ENCODE measurements at regions not wholly inside any gene's neighbourhood (a gene's known extent, or its start where the extent isn't known, plus 50 kb on each side); places are given as distances from the start of the nearest gene placed in this dataset.

DNA sequence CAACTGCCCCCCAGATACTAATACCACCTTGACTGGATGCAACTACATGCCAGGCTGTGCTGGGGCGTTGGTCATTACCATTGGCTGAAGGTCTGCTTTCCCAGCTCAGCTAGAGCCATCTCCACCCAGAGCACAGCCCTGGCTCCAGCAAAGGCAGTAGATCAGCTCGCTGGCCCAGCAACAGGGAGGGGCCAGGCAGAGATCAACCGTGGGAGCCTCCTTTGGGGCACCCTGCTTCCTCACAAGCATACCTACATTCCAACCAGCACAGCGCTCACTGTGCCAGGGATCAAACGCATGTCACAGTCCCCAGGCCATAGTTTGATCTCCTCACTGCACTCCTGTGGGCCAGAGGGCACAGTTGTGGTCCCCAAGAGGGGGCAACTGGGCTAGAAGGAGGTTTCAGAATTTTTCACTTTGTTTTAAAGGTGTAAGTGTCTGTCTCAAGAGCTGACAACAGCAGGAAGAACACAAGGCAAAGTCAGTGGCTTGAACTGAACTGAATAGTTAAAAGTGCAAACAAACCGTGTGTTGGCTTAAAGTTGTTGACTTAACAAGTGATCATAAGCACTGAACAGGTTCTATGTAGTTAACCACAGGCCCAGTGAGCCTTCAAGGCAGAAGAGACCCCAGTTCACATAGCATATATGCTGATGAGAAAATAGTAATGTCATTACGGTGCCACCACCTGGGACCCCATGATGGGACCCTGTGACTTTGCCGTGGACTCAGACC is 70.1 kb upstream of the BZW1 start:
- Mint-ChIP-seq H3K9me3 (ENCODE audit: low read depth) (no peaks in the 10 kb centered on the region), H3K4me3 (no peak overlapping the region), H3K27ac (no peak overlapping the region), H3K4me1 (no peaks in the 10 kb centered on the region), H3K36me3 (ENCODE audit: low read depth) (no peaks in the 10 kb centered on the region), H3K27me3 (peaks cover 8% of the 10 kb centered on the region)
- DNase-seq, result no peak
- CTCF ChIA-PET, result interaction anchor here (0.7 to 1.3 kb wide), 2 partner anchors 10 kb away, joined by 3 to 4 read pairs; no protein-coding TSS in a partner anchor
- POLR2A ChIA-PET, result interaction anchor here (0.6 kb wide), 1 partner anchor 390 kb away, joined by 5 read pairs; no protein-coding TSS in a partner anchor
- intact Hi-C loops (cut with DNase I, micrococcal nuclease), result no loop called here
- no peak for ATAC-seq

DNA sequence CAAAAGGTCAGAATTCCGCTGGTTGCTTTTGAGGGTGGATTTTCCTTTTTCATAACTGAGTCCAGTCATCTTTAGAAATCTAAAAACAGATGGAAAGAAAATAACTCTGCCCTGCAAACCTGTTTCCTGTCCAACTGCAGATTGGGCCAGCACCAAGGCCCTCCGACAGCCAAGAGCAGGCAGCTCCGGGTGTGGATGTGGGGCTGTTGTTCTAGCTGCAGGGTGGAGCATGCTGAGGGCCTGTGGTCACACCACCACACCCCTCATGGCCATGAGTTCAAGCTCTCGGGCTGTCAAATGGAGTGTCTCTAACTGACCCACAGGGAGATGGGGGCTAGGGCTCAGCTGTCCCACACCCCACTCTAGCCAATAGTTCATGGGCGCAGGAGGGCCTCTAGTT is 69.3 kb upstream of the BZW1 start:
- Mint-ChIP-seq H3K36me3 (ENCODE audit: low read depth) (no peaks in the 10 kb centered on the region), H3K27me3 (peaks cover 4% of the 10 kb centered on the region), H3K4me3 (no peak overlapping the region), H3K27ac (no peak overlapping the region), H3K4me1 (no peaks in the 10 kb centered on the region), H3K9me3 (ENCODE audit: low read depth) (no peaks in the 10 kb centered on the region)
- POLR2A ChIA-PET, result no interaction called here
- intact Hi-C loops (cut with DNase I, micrococcal nuclease), result no loop called here
- ATAC-seq, result no peak
- CTCF ChIA-PET, result no interaction called here
- no peak for DNase-seq

DNA sequence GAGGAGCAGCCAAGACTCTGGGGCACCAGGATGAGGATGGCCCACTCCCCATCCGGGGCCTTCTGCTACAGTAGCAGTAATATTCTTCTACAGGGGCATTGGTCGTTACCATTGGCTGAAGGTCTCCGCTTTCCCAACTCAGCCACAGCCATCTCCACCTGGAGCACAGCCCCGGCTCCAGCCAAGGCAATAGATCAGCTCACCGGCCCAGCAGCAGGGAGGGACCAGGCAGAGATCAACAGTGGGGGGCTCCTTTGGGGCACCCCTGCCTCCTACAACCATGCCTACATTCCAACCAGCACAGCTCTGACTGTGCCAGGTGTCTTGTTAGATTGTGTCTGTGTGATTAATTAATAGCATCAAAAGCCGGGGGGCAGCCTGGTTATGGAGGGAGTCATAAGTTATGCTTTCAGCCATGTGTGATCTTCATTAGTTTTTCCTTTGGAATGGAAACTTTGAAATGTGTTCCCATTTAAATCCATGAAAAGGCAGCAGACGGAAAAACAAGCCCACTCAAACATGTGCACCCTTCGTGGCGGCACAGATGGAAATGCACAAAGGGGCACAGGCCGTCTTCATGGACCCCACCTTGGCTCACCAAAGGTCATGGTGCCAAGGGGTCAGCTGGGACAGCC is 68.6 kb upstream of the BZW1 start:
- Mint-ChIP-seq H3K9me3 (ENCODE audit: low read depth) (no peaks in the 10 kb centered on the region), H3K27me3 (peaks cover 4% of the 10 kb centered on the region), H3K36me3 (ENCODE audit: low read depth) (no peaks in the 10 kb centered on the region), H3K27ac (no peak overlapping the region), H3K4me3 (no peak overlapping the region), H3K4me1 (no peaks in the 10 kb centered on the region)
- ChIA-PET POLR2A (no interaction called here), CTCF (no interaction called here)
- ATAC-seq (no peak), DNase-seq (no peak)
- intact Hi-C loops (cut with DNase I, micrococcal nuclease), result no loop called here

DNA sequence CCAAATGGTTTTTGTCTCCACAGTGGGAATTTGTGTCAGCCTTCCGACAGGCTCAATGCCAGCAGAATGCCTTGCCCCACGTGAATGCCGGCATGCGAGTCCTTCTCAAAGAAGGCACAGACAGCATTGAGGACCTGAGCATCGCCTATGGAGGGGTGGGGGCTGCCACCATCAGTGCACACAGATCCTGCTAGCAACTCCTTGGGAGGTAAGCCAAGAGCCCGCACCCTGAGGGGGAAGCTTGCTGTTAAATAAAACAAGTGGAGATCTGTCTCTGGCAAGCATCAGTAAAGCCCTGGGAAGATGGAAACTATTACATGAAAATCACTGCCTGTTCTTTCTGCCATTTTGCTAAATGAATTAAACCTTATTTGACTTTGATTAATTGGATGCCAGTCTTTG is 67.5 kb upstream of the BZW1 start:
- no peak for DNase-seq
- ChIA-PET CTCF (no interaction called here), POLR2A (no interaction called here)
- Mint-ChIP-seq H3K9me3 (ENCODE audit: low read depth) (no peaks in the 10 kb centered on the region), H3K27ac (no peak overlapping the region), H3K4me3 (no peak overlapping the region), H3K27me3 (peaks cover 4% of the 10 kb centered on the region), H3K36me3 (ENCODE audit: low read depth) (no peaks in the 10 kb centered on the region), H3K4me1 (no peaks in the 10 kb centered on the region)
- ATAC-seq, result no peak
- intact Hi-C loops (cut with DNase I, micrococcal nuclease), result no loop called here

DNA sequence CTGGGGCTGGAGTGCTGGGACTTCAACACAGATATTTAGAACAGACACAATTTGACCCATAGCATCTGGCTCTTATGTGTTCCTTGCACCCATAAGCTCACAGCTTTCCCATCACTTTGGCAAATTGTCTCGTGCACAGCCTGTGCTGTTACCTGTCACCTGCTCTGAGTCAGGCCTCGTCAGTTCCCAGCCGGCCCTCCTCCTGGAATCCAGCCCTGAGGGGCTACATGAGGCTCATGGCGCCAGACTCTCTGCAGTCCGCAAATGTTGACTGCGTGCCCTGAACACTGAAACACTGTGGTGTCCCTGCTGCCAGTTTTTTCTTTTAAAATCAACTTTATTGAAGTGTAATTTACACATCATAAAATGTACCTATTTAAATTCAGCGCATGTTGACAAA is 65.4 kb upstream of the BZW1 start:
- no peaks in the 10 kb centered on the region for H3K9me3 Mint-ChIP-seq (ENCODE audit: low read depth)
- DNase-seq (no peak), ATAC-seq (no peak)
- CTCF ChIA-PET, result interaction anchor here (0.7 to 1.1 kb wide), 2 partner anchors 9 to 374 kb away, joined by 3 read pairs; no protein-coding TSS in a partner anchor
- H3K36me3 Mint-ChIP-seq (ENCODE audit: low read depth), result no peaks in the 10 kb centered on the region
- H3K27me3 Mint-ChIP-seq, result peaks cover 2% of the 10 kb centered on the region
- no peaks in the 10 kb centered on the region for H3K4me1 Mint-ChIP-seq
- POLR2A ChIA-PET, result no interaction called here
- H3K27ac Mint-ChIP-seq, result no peak overlapping the region
- intact Hi-C loops (cut with DNase I, micrococcal nuclease), result no loop called here
- no peak overlapping the region for H3K4me3 Mint-ChIP-seq

DNA sequence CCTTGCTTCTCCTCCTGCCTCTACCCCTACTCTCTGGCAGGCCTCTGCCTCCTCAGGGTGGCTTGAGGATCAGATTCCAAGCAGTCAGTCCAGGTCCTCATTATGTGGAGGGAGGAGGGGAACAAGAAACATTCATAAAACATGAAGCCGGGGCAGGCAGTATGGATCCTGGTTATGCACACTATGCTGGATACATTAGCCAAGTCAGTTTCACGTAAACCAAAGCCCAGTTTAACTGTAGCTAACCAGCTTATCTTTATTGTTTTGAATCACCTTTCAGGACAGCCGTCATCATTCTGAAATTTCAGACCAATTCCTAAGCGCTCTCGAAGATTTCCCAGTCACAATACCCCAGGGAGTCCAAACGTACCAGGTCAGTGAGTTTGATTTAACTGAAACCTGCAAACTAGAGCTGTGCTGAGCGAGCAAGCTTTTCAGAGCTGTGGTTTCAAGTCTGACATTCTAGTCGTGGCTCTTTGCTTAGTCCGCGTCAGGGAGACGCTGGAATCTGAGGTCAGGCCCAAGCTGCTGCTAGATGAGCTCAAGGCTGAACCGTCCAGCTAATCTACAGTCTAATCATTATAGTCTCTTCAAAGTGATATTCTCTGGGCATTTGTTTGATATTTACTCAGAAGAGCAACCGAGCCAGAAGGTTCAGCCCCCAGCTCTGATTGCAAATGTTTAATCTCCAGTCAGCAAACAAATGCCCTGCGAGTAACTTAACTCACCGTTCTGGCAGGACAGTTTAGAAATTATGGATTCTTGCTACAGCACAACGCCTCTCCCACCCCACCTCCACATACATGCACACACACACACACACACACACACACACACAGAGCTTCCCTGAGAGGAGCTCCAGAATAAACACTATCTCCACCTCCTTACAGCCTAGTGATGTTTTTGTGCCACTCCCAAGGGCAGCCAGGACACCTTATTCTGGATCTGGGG is 63.8 kb upstream of the BZW1 start:
- Mint-ChIP-seq H3K4me1 (no peaks in the 10 kb centered on the region), H3K9me3 (ENCODE audit: low read depth) (no peaks in the 10 kb centered on the region), H3K4me3 (no peak overlapping the region), H3K36me3 (ENCODE audit: low read depth) (no peaks in the 10 kb centered on the region), H3K27me3 (peaks cover 5% of the 10 kb centered on the region), H3K27ac (no peak overlapping the region)
- ChIA-PET POLR2A (interaction anchor here (1.0 kb wide), 1 partner anchor 71 kb away, joined by 3 read pairs; no protein-coding TSS in a partner anchor), CTCF (interaction anchor here (0.7 to 1.2 kb wide), 3 partner anchors 11 to 777 kb away, joined by 3 read pairs; no protein-coding TSS in a partner anchor)
- ATAC-seq (no peak), DNase-seq (no peak)
- intact Hi-C loops (cut with DNase I, micrococcal nuclease), result no loop called here

DNA sequence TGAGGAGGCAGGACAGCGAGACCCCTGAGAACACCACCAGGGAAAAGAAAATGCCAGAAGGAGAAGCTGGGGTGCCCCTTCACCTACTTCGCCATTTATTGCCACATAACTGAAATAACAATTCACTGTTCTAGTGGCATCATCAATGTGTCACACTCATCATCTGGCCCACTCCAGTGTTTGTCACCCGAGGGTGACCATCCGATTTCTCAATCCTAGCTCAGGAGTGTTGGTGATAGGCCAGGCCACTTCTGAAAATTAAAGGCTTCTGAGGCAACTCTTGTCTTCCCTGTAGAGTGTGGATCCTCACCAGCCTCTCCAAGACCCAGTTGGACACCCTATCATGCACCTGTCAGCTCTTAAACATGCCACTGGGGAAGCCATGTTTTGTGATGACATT is 62.9 kb upstream of the BZW1 start:
- ChIA-PET CTCF (interaction anchor here (0.7 to 1.5 kb wide), 5 partner anchors 8 to 16 kb away, joined by 3 to 4 read pairs (median 3); no protein-coding TSS in a partner anchor), POLR2A (interaction anchor here (1.0 kb wide), 1 partner anchor 70 kb away, joined by 3 read pairs; no protein-coding TSS in a partner anchor)
- intact Hi-C loops (cut with DNase I, micrococcal nuclease), result no loop called here
- no peaks in the 10 kb centered on the region for H3K4me1 Mint-ChIP-seq
- no peak overlapping the region for H3K27ac Mint-ChIP-seq
- H3K4me3 Mint-ChIP-seq, result no peak overlapping the region
- DNase-seq (no peak), ATAC-seq (no peak)
- no peaks in the 10 kb centered on the region for H3K36me3 Mint-ChIP-seq (ENCODE audit: low read depth)
- H3K27me3 Mint-ChIP-seq, result peaks cover 5% of the 10 kb centered on the region
- no peaks in the 10 kb centered on the region for H3K9me3 Mint-ChIP-seq (ENCODE audit: low read depth)

DNA sequence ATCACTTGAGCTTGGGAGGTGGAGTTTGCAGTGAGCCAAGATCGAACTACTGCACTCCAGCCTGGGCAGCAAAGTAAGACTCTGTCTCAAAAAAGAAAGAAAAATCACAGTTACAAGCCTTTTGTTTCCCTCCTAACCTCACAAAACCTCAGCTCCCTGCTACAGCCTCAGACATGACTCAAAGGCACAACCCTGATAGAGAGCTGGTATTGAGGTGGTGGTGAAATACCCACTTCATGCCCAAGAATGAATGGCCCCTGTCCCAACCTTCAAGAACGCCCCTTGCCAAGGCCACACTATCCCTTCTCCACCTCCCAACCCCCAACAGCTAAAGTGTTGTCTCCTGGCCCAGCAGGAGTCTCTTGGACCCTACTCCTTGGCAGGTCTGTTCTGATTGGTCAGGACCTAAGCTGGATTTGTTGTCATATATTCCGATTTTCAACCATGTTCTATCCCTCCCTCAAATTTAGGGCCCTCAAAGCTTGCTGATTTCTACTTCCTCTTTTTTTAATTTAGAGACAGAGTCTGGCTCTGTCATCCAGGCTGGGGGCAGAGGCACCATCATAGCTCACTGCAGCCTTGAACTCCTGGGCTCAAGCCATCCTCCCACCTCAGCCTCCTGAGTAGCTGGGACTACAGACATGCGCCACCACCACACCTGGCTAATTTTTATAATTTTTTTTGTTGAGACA is 61.9 kb upstream of the BZW1 start:
- DNase-seq (no peak), ATAC-seq (no peak)
- H3K27me3 Mint-ChIP-seq, result peaks cover 9% of the 10 kb centered on the region
- ChIA-PET POLR2A (interaction anchor here (0.5 to 0.6 kb wide), 3 partner anchors 11 to 84 kb away, joined by 4 to 5 read pairs (median 4); no protein-coding TSS in a partner anchor), CTCF (interaction anchor here (0.5 to 1.5 kb wide), 6 partner anchors 10 to 898 kb away, joined by 3 to 4 read pairs (median 3); no protein-coding TSS in a partner anchor)
- H3K4me3 Mint-ChIP-seq, result no peak overlapping the region
- H3K36me3 Mint-ChIP-seq (ENCODE audit: low read depth), result no peaks in the 10 kb centered on the region
- peaks cover 2% of the 10 kb centered on the region for H3K4me1 Mint-ChIP-seq
- no peaks in the 10 kb centered on the region for H3K9me3 Mint-ChIP-seq (ENCODE audit: low read depth)
- no peak overlapping the region for H3K27ac Mint-ChIP-seq
- intact Hi-C loops (cut with DNase I, micrococcal nuclease), result no loop called here

DNA sequence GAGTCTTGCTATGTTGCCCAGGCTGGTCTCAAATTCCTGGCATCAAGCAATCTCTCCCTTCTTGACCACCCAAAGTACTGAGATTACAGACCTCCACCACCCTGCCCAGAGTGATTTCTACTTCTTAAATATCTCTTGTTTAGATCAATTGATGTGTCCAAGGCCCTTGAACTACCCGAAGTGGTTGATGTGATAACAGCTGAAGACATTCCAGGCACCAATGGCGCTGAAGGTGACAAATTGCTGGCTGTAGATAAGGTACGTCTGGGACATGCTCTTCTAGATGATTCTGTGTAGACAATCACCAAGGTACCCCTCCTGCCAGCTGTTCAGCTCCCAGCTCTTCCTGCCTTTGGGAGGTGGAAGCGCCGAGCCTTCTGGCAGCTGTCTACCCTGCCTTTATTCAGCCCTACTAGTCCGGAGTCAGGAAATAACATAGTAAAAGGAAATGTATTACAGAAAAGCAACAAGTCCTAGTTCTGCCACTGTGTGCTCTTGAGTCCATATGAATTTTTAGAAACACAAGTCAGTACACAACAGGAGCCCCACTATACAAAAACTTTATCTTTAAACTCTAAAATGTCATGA is 61.3 kb upstream of the BZW1 start:
- no peak for DNase-seq
- Mint-ChIP-seq H3K9me3 (ENCODE audit: low read depth) (no peaks in the 10 kb centered on the region), H3K4me1 (peaks cover 3% of the 10 kb centered on the region), H3K27me3 (peaks cover 10% of the 10 kb centered on the region), H3K36me3 (ENCODE audit: low read depth) (no peaks in the 10 kb centered on the region), H3K4me3 (no peak overlapping the region), H3K27ac (no peak overlapping the region)
- CTCF ChIA-PET, result interaction anchor here (1.2 to 1.8 kb wide), 4 partner anchors 9 to 59 kb away, joined by 3 to 4 read pairs (median 3); no protein-coding TSS in a partner anchor
- POLR2A ChIA-PET, result interaction anchor here (0.5 kb wide), 1 partner anchor 83 kb away, joined by 4 read pairs; no protein-coding TSS in a partner anchor
- intact Hi-C loops (cut with DNase I, micrococcal nuclease), result no loop called here
- no peak for ATAC-seq

DNA sequence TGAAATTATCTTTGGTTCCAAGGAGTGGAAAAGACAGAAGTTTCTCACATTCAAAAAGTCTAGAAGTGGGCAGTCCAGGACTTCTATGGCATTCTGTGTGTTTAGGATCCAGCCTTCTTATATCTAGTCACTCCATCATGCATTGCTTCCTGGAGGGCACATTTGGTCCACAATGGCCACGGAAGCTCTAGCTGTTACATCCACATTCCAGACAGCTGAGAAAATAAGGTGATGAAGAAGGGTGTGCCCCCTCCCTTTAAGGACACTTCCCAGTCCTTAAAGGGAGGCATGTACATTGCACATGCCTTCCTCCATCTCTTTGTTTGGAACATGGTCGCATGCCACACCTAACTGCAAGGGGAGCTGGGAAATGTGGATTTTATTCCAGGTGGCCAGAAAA is 59.9 kb upstream of the BZW1 start:
- no peak for DNase-seq
- Mint-ChIP-seq H3K9me3 (ENCODE audit: low read depth) (no peaks in the 10 kb centered on the region), H3K27me3 (peaks cover 12% of the 10 kb centered on the region), H3K4me1 (peaks cover 3% of the 10 kb centered on the region), H3K27ac (no peak overlapping the region), H3K4me3 (no peak overlapping the region), H3K36me3 (ENCODE audit: low read depth) (no peaks in the 10 kb centered on the region)
- intact Hi-C loops (cut with DNase I, micrococcal nuclease), result no loop called here
- POLR2A ChIA-PET, result no interaction called here
- CTCF ChIA-PET, result interaction anchor here (0.7 to 1.8 kb wide), 4 partner anchors 11 to 82 kb away, joined by 3 to 4 read pairs (median 4); no protein-coding TSS in a partner anchor
- ATAC-seq, result no peak

Measured in activated CD4-positive, alpha-beta T cell treated with anti-CD3 and anti-CD28 coated beads for 36 hours (primary cell).